GM11168 (cell line): ENCODE measurements at regions not wholly inside any gene's neighbourhood (a gene's known extent, or its start where the extent isn't known, plus 50 kb on each side); places are given as distances from the start of the nearest gene placed in this dataset.

Experiments used
- in situ Hi-C: fragments of 300-500 bp; cut with MboI; formaldehyde crosslinking; loops from one replicate; pipeline ENCODE4 v1.12.0; 2022; ENCODE audit warnings: low sequenced_read_pairs; ENCODE audit not compliant: unreplicated experiment

- in situ Hi-C loops = no loop called here
These were observed 167.8 kb downstream of the RAB28 start for GRCh38 chr4:13316354-13316753.

GRCh38 chr4:13313856-13314255 is 170.3 kb downstream of the RAB28 start:
- in situ Hi-C loops = no loop called here

- in situ Hi-C loops = no loop called here
These were observed 171.9 kb downstream of the RAB28 start for GRCh38 chr4:13312264-13312663.

- in situ Hi-C loops = no loop called here
These were observed 174.4 kb downstream of the RAB28 start for GRCh38 chr4:13309751-13310150.

GRCh38 chr4:13306356-13306755 is 177.8 kb downstream of the RAB28 start:
- in situ Hi-C loops = no loop called here

- in situ Hi-C loops = no loop called here
These were observed 181.3 kb downstream of the RAB28 start for GRCh38 chr4:13302876-13303275.

GRCh38 chr4:13299343-13299742 is 184.8 kb downstream of the RAB28 start:
- in situ Hi-C loops = loop anchor here (10.0 kb wide), 1 partner anchor 545 kb away; no protein-coding TSS in a partner anchor

GRCh38 chr4:13298655-13299054 is 185.5 kb downstream of the RAB28 start:
- in situ Hi-C loops = loop anchor here (10.0 kb wide), 1 partner anchor 546 kb away; no protein-coding TSS in a partner anchor

- in situ Hi-C loops = loop anchor here (10.0 kb wide), 1 partner anchor 548 kb away; no protein-coding TSS in a partner anchor
These were observed 187.2 kb downstream of the RAB28 start for GRCh38 chr4:13296986-13297385.

GRCh38 chr4:13294961-13295605 is 189.1 kb downstream of the RAB28 start:
- in situ Hi-C loops = loop anchor here (10.0 kb wide), 1 partner anchor 550 kb away; no protein-coding TSS in a partner anchor

GRCh38 chr4:13292372-13292771 is 191.8 kb downstream of the RAB28 start:
- in situ Hi-C loops = loop anchor here (10.0 kb wide), 1 partner anchor 552 kb away; no protein-coding TSS in a partner anchor

- in situ Hi-C loops = no loop called here
These were observed 194.7 kb downstream of the RAB28 start for GRCh38 chr4:13289391-13289790.

GRCh38 chr4:13285336-13285735 is 198.8 kb downstream of the RAB28 start:
- in situ Hi-C loops = no loop called here

- in situ Hi-C loops = no loop called here
These were observed 199.2 kb downstream of the RAB28 start for GRCh38 chr4:13284932-13285331.

GRCh38 chr4:13276357-13276756 is 207.8 kb downstream of the RAB28 start:
- in situ Hi-C loops = no loop called here

- in situ Hi-C loops = no loop called here
These were observed 215.4 kb downstream of the RAB28 start for GRCh38 chr4:13268703-13269102.

- in situ Hi-C loops = no loop called here
These were observed 216.0 kb downstream of the RAB28 start for GRCh38 chr4:13268165-13268564.

- in situ Hi-C loops = no loop called here
These were observed 217.0 kb downstream of the RAB28 start for GRCh38 chr4:13267091-13267490.

GRCh38 chr4:13266687-13267086 is 217.5 kb downstream of the RAB28 start:
- in situ Hi-C loops = no loop called here

GRCh38 chr4:13263967-13264525 is 220.1 kb downstream of the RAB28 start:
- in situ Hi-C loops = no loop called here

- in situ Hi-C loops = no loop called here
These were observed 221.3 kb downstream of the RAB28 start for GRCh38 chr4:13262816-13263215.
